GM23338 (cell line): ENCODE measurements at regions not wholly inside any gene's neighbourhood (a gene's known extent, or its start where the extent isn't known, plus 50 kb on each side); places are given as distances from the start of the nearest gene placed in this dataset.

ENCODE experiments used
- ATAC-seq: fragments of 200-7000 bp; cut with Tn5 transposase; 3 replicates; pipeline ENCODE4 v1.9.1; 2020
- DNase-seq: peaks from one replicate; pipeline ENCODE4 v3.0.0-alpha.2; 2015; ENCODE audit warnings: low spot score
- H2AFZ ChIP-seq: fragments of 200-600 bp; sonication (generic); 2 replicates; pipeline ENCODE4 v1.8.0; 2016; ENCODE audit warnings: antibody characterized with exemption, mild to moderate bottlenecking, moderate library complexity
- H3F3A ChIP-seq: fragments of 200-600 bp; sonication (generic); replicated peaks from 2 replicates; pipeline ENCODE4 v1.8.0; 2017; ENCODE audit warnings: antibody characterized with exemption, mixed run types, low read depth
- H3K27ac ChIP-seq: fragments of 200-600 bp; sonication (generic); 2 replicates; pipeline ENCODE4 v1.6.1; 2016; ENCODE audit warnings: low read depth
- H3K27me3 ChIP-seq: fragments of 200-600 bp; sonication (generic); 2 replicates; pipeline ENCODE4 v1.8.0; 2016; ENCODE audit warnings: mild to moderate bottlenecking, mixed run types, moderate library complexity; ENCODE audit not compliant: insufficient read depth
- H3K36me3 ChIP-seq: fragments of 200-600 bp; sonication (generic); 2 replicates; pipeline ENCODE4 v1.8.0; 2016; ENCODE audit warnings: mild to moderate bottlenecking; ENCODE audit not compliant: insufficient read depth
- H3K4me1 ChIP-seq: fragments of 200-600 bp; sonication (generic); 2 replicates; pipeline ENCODE4 v1.8.0; 2016; ENCODE audit warnings: mild to moderate bottlenecking, moderate library complexity; ENCODE audit not compliant: insufficient read depth
- H3K4me2 ChIP-seq: fragments of 200-600 bp; sonication (generic); 2 replicates; pipeline ENCODE4 v1.7.1; 2017; ENCODE audit warnings: mixed run types
- H3K4me3 ChIP-seq: fragments of 200-600 bp; sonication (generic); 2 replicates; pipeline ENCODE4 v1.6.1; 2016; ENCODE audit warnings: mixed run types
- H3K79me2 ChIP-seq: fragments of 200-600 bp; sonication (generic); replicated peaks from 2 replicates; pipeline ENCODE4 v1.8.0; 2017; ENCODE audit warnings: mild to moderate bottlenecking; ENCODE audit not compliant: insufficient read depth
- H3K9me2 ChIP-seq: fragments of 200-600 bp; sonication (generic); 2 replicates; pipeline ENCODE4 v1.8.0; 2017; ENCODE audit not compliant: insufficient read depth
- H4K20me1 ChIP-seq: fragments of 200-600 bp; sonication (generic); replicated peaks from 2 replicates; pipeline ENCODE4 v1.8.0; 2017; ENCODE audit warnings: mild to moderate bottlenecking; ENCODE audit not compliant: insufficient read depth
- H3K27ac Mint-ChIP-seq: 2 replicates; pipeline ENCODE4 v1.8.0; 2020; ENCODE audit warnings: inconsistent platforms, mild to moderate bottlenecking, moderate library complexity, mixed read lengths
- H3K27me3 Mint-ChIP-seq: 3 replicates; pipeline ENCODE4 v1.8.0; 2022; ENCODE audit warnings: low read depth, mild to moderate bottlenecking, moderate library complexity, mixed read lengths, inconsistent platforms; ENCODE audit not compliant: insufficient read depth, poor library complexity
- H3K36me3 Mint-ChIP-seq: 3 replicates; pipeline ENCODE4 v1.8.0; 2021; ENCODE audit warnings: low read depth, mild to moderate bottlenecking, inconsistent platforms, moderate library complexity, mixed read lengths
- H3K4me1 Mint-ChIP-seq: 3 replicates; pipeline ENCODE4 v1.8.0; 2020; ENCODE audit warnings: mild to moderate bottlenecking, inconsistent platforms, mixed read lengths
- H3K4me3 Mint-ChIP-seq: 3 replicates; pipeline ENCODE4 v1.8.0; 2021; ENCODE audit warnings: moderate library complexity, mild to moderate bottlenecking, inconsistent platforms, mixed read lengths
- H3K9me3 Mint-ChIP-seq: 3 replicates; pipeline ENCODE4 v1.8.0; 2020; ENCODE audit warnings: moderate library complexity, mild to moderate bottlenecking, inconsistent platforms, mixed read lengths
- EZH2phosphoT487 ChIP-seq: fragments of 200-600 bp; sonication (generic); IDR thresholded peaks from one replicate; pipeline ENCODE4 v1.8.1; 2018; ENCODE audit warnings: antibody characterized with exemption; ENCODE audit not compliant: unreplicated experiment
- JUNB ChIP-seq: IDR thresholded peaks from one replicate; pipeline ENCODE4 v1.6.1; 2016; ENCODE audit warnings: antibody characterized with exemption; ENCODE audit not compliant: unreplicated experiment
- NANOG ChIP-seq: IDR thresholded peaks from 2 replicates; pipeline ENCODE4 v1.6.1; 2016; ENCODE audit warnings: antibody characterized with exemption, borderline replicate concordance
- POLR2AphosphoS5 ChIP-seq: IDR thresholded peaks from 2 replicates; pipeline ENCODE4 v1.6.1; 2016; ENCODE audit warnings: antibody characterized with exemption, low read depth
- STAT1 ChIP-seq: IDR thresholded peaks from one replicate; pipeline ENCODE4 v1.6.1; 2016; ENCODE audit warnings: antibody characterized with exemption; ENCODE audit not compliant: unreplicated experiment
- ZNF114 ChIP-seq: fragments of 250-450 bp; sonication (Bioruptor Pico); IDR thresholded peaks from 2 replicates; pipeline ENCODE4 v1.5.0; 2020; ENCODE audit warnings: mild to moderate bottlenecking, moderate library complexity
- TF ChIP-seq, protein P1 (sequence below): IDR thresholded peaks from 2 replicates; pipeline ENCODE4 v1.6.1; 2016; ENCODE audit warnings: antibody characterized with exemption
- TF ChIP-seq, protein P2 (sequence below), 2 experiments: fragments of 200-600 bp in 1 of 2; sonication (generic) in 1 of 2; conservative IDR thresholded peaks; 2 replicates each; pipeline versions ENCODE4 v1.5.1 to v1.6.1; 2016 to 2017; ENCODE audit warnings: antibody characterized with exemption in 2 of 2, low read depth in 2 of 2, mild to moderate bottlenecking in 2 of 2, moderate library complexity in 1 of 2
- TF ChIP-seq, protein P3 (sequence below): IDR thresholded peaks from one replicate; pipeline ENCODE4 v1.6.1; 2018; ENCODE audit warnings: antibody characterized with exemption; ENCODE audit not compliant: unreplicated experiment

DNA sequence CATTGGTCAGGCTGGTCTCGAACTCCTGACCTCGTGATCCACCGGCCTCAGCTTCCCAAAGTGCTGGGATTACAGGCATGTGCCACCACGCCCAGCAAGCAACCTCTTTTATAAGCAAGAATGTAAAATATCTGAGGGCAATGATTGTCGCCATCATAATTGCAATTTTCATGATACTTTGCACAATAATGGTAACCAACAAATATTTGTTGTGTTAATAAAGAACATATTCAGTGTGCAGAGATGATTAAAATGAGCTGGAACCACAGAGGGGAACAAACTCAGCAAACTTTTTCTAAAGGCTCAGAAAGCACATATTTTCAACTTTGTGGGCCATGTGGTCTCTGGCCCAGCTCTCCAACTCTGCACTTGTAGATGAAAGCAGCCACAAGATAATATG is 115.2 kb upstream of the SIX2 start:
- no peak overlapping the region for H2AFZ ChIP-seq
- H3K27ac Mint-ChIP-seq, result no peak overlapping the region
- no peaks in the 10 kb centered on the region for H3K4me1 ChIP-seq
- H3K27me3 Mint-ChIP-seq, result peaks cover 3% of the 10 kb centered on the region
- no peaks in the 10 kb centered on the region for H3K36me3 Mint-ChIP-seq
- no peaks in the 10 kb centered on the region for H4K20me1 ChIP-seq
- no peaks in the 10 kb centered on the region for H3K9me3 Mint-ChIP-seq
- no peak for DNase-seq
- H3K4me2 ChIP-seq, result no peak overlapping the region
- peaks cover 18% of the 10 kb centered on the region for H3K9me2 ChIP-seq
- H3K27me3 ChIP-seq, result no peaks in the 10 kb centered on the region
- no peak overlapping the region for H3K4me3 Mint-ChIP-seq
- H3K4me3 ChIP-seq, result no peak overlapping the region
- H3K27ac ChIP-seq, result no peak overlapping the region
- no peaks in the 10 kb centered on the region for H3K36me3 ChIP-seq
- no peaks in the 10 kb centered on the region for H3F3A ChIP-seq
- H3K79me2 ChIP-seq, result no peaks in the 10 kb centered on the region
- H3K4me1 Mint-ChIP-seq, result no peaks in the 10 kb centered on the region
- TF ChIP-seq EZH2phosphoT487 (no peak), STAT1 (no peak), NANOG (no peak)
- TF ChIP-seq, protein P1, sequence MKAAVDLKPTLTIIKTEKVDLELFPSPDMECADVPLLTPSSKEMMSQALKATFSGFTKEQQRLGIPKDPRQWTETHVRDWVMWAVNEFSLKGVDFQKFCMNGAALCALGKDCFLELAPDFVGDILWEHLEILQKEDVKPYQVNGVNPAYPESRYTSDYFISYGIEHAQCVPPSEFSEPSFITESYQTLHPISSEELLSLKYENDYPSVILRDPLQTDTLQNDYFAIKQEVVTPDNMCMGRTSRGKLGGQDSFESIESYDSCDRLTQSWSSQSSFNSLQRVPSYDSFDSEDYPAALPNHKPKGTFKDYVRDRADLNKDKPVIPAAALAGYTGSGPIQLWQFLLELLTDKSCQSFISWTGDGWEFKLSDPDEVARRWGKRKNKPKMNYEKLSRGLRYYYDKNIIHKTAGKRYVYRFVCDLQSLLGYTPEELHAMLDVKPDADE, result no peak
- TF ChIP-seq, protein P2, sequence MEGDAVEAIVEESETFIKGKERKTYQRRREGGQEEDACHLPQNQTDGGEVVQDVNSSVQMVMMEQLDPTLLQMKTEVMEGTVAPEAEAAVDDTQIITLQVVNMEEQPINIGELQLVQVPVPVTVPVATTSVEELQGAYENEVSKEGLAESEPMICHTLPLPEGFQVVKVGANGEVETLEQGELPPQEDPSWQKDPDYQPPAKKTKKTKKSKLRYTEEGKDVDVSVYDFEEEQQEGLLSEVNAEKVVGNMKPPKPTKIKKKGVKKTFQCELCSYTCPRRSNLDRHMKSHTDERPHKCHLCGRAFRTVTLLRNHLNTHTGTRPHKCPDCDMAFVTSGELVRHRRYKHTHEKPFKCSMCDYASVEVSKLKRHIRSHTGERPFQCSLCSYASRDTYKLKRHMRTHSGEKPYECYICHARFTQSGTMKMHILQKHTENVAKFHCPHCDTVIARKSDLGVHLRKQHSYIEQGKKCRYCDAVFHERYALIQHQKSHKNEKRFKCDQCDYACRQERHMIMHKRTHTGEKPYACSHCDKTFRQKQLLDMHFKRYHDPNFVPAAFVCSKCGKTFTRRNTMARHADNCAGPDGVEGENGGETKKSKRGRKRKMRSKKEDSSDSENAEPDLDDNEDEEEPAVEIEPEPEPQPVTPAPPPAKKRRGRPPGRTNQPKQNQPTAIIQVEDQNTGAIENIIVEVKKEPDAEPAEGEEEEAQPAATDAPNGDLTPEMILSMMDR (conservative IDR thresholded peaks at IDR 0.05; ENCODE audit: low read depth in 2 of 2), result no peak
- ATAC-seq, result no peak

DNA sequence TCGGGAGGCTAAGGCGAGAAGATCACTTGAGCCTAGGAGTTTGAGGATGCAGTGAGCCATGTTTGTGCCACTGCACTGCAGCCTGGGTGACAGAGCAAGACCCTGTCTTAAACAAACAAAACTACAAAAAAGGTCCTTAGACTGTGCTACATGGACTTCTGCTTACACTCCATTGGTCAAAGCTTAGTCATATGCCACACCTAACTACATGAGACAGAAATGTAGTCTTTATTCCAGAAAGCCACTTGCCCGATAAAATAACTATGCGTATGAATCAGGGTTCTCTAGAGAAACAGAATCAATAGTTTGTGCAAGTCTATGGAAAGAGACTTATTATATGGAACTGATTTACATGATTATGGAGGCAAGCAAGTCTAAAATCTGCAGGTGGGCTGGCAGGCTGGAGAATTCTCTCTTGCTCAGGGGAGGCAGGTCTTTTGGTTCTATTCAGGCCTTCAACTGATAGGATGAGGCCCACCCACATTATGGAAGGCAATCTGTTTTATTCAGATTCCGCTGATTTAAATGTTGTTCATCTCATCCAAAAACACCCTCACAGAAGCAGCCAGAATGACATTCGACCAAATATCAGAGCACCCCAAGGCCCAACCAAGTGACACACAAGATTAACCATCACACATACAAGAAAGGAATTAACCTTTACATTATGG is 114.4 kb upstream of the SIX2 start:
- H3K9me2 ChIP-seq, result peaks cover 22% of the 10 kb centered on the region
- H3K36me3 Mint-ChIP-seq, result no peaks in the 10 kb centered on the region
- no peak overlapping the region for H3K4me2 ChIP-seq
- no peak overlapping the region for H3K27ac ChIP-seq
- no peaks in the 10 kb centered on the region for H3K4me1 ChIP-seq
- no peaks in the 10 kb centered on the region for H3K4me1 Mint-ChIP-seq
- H3K36me3 ChIP-seq, result no peaks in the 10 kb centered on the region
- H3F3A ChIP-seq, result no peaks in the 10 kb centered on the region
- no peak overlapping the region for H2AFZ ChIP-seq
- no peaks in the 10 kb centered on the region for H4K20me1 ChIP-seq
- no peaks in the 10 kb centered on the region for H3K9me3 Mint-ChIP-seq
- no peak overlapping the region for H3K27ac Mint-ChIP-seq
- no peak for ATAC-seq
- no peaks in the 10 kb centered on the region for H3K27me3 ChIP-seq
- no peak for DNase-seq
- no peaks in the 10 kb centered on the region for H3K79me2 ChIP-seq
- no peak for TF ChIP-seq POLR2AphosphoS5
- TF ChIP-seq, protein P1, result no peak
- TF ChIP-seq JUNB, result no peak
- no peak for TF ChIP-seq ZNF114 (CRISPR knock-in tag)
- TF ChIP-seq, protein P3, sequence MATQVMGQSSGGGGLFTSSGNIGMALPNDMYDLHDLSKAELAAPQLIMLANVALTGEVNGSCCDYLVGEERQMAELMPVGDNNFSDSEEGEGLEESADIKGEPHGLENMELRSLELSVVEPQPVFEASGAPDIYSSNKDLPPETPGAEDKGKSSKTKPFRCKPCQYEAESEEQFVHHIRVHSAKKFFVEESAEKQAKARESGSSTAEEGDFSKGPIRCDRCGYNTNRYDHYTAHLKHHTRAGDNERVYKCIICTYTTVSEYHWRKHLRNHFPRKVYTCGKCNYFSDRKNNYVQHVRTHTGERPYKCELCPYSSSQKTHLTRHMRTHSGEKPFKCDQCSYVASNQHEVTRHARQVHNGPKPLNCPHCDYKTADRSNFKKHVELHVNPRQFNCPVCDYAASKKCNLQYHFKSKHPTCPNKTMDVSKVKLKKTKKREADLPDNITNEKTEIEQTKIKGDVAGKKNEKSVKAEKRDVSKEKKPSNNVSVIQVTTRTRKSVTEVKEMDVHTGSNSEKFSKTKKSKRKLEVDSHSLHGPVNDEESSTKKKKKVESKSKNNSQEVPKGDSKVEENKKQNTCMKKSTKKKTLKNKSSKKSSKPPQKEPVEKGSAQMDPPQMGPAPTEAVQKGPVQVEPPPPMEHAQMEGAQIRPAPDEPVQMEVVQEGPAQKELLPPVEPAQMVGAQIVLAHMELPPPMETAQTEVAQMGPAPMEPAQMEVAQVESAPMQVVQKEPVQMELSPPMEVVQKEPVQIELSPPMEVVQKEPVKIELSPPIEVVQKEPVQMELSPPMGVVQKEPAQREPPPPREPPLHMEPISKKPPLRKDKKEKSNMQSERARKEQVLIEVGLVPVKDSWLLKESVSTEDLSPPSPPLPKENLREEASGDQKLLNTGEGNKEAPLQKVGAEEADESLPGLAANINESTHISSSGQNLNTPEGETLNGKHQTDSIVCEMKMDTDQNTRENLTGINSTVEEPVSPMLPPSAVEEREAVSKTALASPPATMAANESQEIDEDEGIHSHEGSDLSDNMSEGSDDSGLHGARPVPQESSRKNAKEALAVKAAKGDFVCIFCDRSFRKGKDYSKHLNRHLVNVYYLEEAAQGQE, result no peak
- TF ChIP-seq, protein P2 (conservative IDR thresholded peaks at IDR 0.05; ENCODE audit: low read depth in 2 of 2), result no peak
- no peak for TF ChIP-seq NANOG
- peaks cover 3% of the 10 kb centered on the region for H3K27me3 Mint-ChIP-seq
- no peak overlapping the region for H3K4me3 ChIP-seq
- H3K4me3 Mint-ChIP-seq, result no peak overlapping the region
